Prostate gland (tissue), 2 donors: ENCODE measurements at regions not wholly inside any gene's neighbourhood (a gene's known extent, or its start where the extent isn't known, plus 50 kb on each side); places are given as distances from the start of the nearest gene placed in this dataset.

Source experiments
- DNase-seq: peaks from one replicate; pipeline ENCODE4 v3.0.0-alpha.2; 2019; ENCODE audit warnings: low spot score
- H3K27ac ChIP-seq, 2 donors: fragments of 200-600 bp; sonication (generic); 2 replicates each; pipeline ENCODE4 v1.5.1; 2017 to 2019
- H3K27me3 ChIP-seq: fragments of 200-600 bp; sonication (generic); replicated peaks from 2 replicates; pipeline ENCODE4 v1.5.1; 2019; ENCODE audit not compliant: insufficient read depth
- H3K36me3 ChIP-seq, 2 donors: fragments of 200-600 bp; sonication (generic); 1 replicate in 1 of 2; 2 replicates in 1 of 2; pipeline versions ENCODE4 v1.5.1 to v1.8.1; 2017 to 2019
- H3K4me1 ChIP-seq: fragments of 200-600 bp; sonication (generic); replicated peaks from 2 replicates; pipeline ENCODE4 v1.5.1; 2019
- H3K4me3 ChIP-seq, 2 donors: fragments of 200-600 bp; sonication (generic); 2 replicates each; pipeline ENCODE4 v1.5.1; 2017 to 2019
- H3K9me3 ChIP-seq: fragments of 200-600 bp; sonication (generic); 2 replicates; pipeline ENCODE4 v1.5.1; 2017
- CTCF ChIP-seq, 4 experiments: fragments of 200-600 bp in 2 of 4; fragments of 450-650 bp in 2 of 4; sonication (generic) in 2 of 4; IDR thresholded peaks; 1 replicate in 3 of 4; 2 replicates in 1 of 4; pipeline ENCODE4 v1.5.1; 2016 to 2019; ENCODE audit warnings: antibody characterized with exemption in 4 of 4, mild to moderate bottlenecking in 2 of 4, moderate library complexity in 2 of 4
- POLR2A ChIP-seq: fragments of 450-650 bp; IDR thresholded peaks from one replicate; pipeline ENCODE4 v1.6.1; 2016; ENCODE audit warnings: antibody characterized with exemption, mild to moderate bottlenecking
- POLR2AphosphoS5 ChIP-seq: sonication (generic); formaldehyde crosslinking; IDR thresholded peaks from one replicate; pipeline ENCODE4 v1.6.1; 2017; ENCODE audit warnings: antibody characterized with exemption
- WGBS: methylation state at CpG from one replicate; pipeline ENCODE4 v1.1.5; 2018; 5-methylcytosine and 5-hydroxymethylcytosine counted together
- intact Hi-C: fragments of 100-400 bp; cut with DNase I; formaldehyde crosslinking; loops from one replicate; pipeline ENCODE4 v1.14.2; 2022

- intact Hi-C loops, result no loop called here
- Histone ChIP-seq H3K4me1 (no peaks in the 10 kb centered on the region), H3K4me3 (no peak overlapping the region), H3K9me3 (no peaks in the 10 kb centered on the region), H3K27me3 (no peaks in the 10 kb centered on the region), H3K36me3 (no peaks in the 10 kb centered on the region), H3K27ac (no peak overlapping the region)
- 49% methylated on average over 11 of the region's 11 CpGs for WGBS
- no peak for DNase-seq
- no peak for TF ChIP-seq POLR2AphosphoS5
- no peak for TF ChIP-seq CTCF (IDR thresholded peaks at IDR 0.05)
- no peak for TF ChIP-seq POLR2A
Observed at GRCh38 chrX:1741816-1742394, 127.0 kb downstream of the ASMT start.

DNA sequence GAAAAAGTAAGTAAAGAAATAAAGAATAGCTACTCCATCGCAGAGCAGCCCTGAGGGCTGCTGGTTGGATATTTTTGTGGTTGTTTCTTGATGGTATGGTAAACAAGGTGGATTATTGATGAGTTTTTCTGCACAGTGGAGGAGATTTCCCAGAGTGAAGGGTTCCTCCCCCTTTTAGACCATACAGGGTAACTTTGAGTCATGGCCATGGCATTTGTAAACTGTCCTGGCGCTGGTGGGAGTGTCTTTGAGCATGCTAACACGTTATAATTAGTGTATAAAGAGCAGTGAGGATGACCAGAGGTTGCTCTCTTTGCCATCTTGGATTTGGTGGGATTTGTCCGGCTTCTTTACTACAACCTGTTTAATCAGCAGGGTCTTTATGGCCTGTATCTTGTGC, 128.2 kb downstream of the ASMT start:
- no peak for DNase-seq
- no peaks in the 10 kb centered on the region for H3K9me3 ChIP-seq
- no peak for TF ChIP-seq POLR2A
- no peak for TF ChIP-seq CTCF (IDR thresholded peaks at IDR 0.05)
- TF ChIP-seq POLR2AphosphoS5, result no peak
- no peak overlapping the region for H3K4me3 ChIP-seq
- H3K4me1 ChIP-seq, result no peaks in the 10 kb centered on the region
- no peaks in the 10 kb centered on the region for H3K36me3 ChIP-seq
- H3K27me3 ChIP-seq, result no peaks in the 10 kb centered on the region
- intact Hi-C loops, result no loop called here
- WGBS, result 64% methylated on average over 4 of the region's 4 CpGs
- no peak overlapping the region for H3K27ac ChIP-seq

DNA sequence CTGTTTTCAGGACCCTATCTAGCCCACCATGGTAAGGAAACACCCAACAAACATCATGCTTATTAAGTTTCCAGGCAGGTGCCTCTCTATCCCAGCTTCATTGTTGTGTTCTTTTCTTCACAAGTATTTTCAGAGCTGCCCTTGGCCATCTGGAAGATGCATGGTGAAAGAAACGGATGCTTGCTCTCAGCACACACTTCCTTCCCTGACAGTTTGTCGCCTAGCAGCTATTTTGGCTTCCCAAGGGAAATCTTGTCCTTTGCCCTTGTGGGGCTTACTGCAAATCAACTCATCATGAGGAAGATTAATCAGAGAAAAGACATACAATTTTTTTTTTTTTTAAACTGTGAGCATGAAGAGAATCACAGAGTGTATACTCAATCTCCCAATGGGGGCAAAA, 128.8 kb downstream of the ASMT start:
- TF ChIP-seq CTCF (IDR thresholded peaks at IDR 0.05) (no peak), POLR2AphosphoS5 (no peak), POLR2A (no peak)
- intact Hi-C loops, result no loop called here
- Histone ChIP-seq H3K4me1 (no peaks in the 10 kb centered on the region), H3K9me3 (no peaks in the 10 kb centered on the region), H3K4me3 (no peak overlapping the region), H3K27me3 (no peaks in the 10 kb centered on the region), H3K36me3 (no peaks in the 10 kb centered on the region), H3K27ac (no peak overlapping the region)
- 61% methylated on average over 2 of the region's 2 CpGs for WGBS
- no peak for DNase-seq

DNA sequence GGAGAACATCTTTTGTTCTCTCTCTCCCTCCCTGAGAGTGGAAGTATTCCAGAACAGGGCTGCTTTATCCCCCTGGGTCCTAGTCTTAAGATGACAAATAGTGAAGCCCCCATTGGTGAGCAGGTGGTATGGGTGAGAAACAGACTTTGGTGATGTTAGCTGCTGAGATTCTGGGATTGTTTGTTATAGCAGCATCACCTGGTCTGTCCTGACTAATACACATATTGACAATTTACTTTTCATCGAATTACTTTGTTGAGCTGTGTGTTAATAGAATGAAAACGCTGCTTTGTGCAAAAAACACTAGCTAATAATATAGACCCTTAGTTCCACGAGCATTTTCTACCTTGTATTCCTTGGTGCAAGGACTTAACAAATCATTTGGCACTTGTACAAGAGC, 133.5 kb downstream of the ASMT start:
- WGBS, result 88% methylated on average over 3 of the region's 3 CpGs
- TF ChIP-seq CTCF (IDR thresholded peaks at IDR 0.05), result no peak
- TF ChIP-seq POLR2AphosphoS5, result no peak
- TF ChIP-seq POLR2A, result no peak
- no peak for DNase-seq
- H3K36me3 ChIP-seq, result no peaks in the 10 kb centered on the region
- intact Hi-C loops, result no loop called here
- H3K4me3 ChIP-seq, result no peak overlapping the region
- no peak overlapping the region for H3K27ac ChIP-seq
- no peaks in the 10 kb centered on the region for H3K27me3 ChIP-seq
- no peaks in the 10 kb centered on the region for H3K9me3 ChIP-seq
- no peaks in the 10 kb centered on the region for H3K4me1 ChIP-seq

- Histone ChIP-seq H3K36me3 (no peaks in the 10 kb centered on the region), H3K27me3 (no peaks in the 10 kb centered on the region), H3K9me3 (no peaks in the 10 kb centered on the region), H3K4me1 (no peaks in the 10 kb centered on the region), H3K4me3 (no peak overlapping the region), H3K27ac (no peak overlapping the region)
- WGBS, result 92% methylated on average over 7 of the region's 7 CpGs
- intact Hi-C loops, result no loop called here
- DNase-seq, result no peak
- no peak for TF ChIP-seq CTCF (IDR thresholded peaks at IDR 0.05)
- no peak for TF ChIP-seq POLR2A
- TF ChIP-seq POLR2AphosphoS5, result no peak
Observed at GRCh38 chrX:1749499-1749898, 134.6 kb downstream of the ASMT start.
